Body of pancreas (tissue), 4 donors: ENCODE measurements at regions not wholly inside any gene's neighbourhood (a gene's known extent, or its start where the extent isn't known, plus 50 kb on each side); places are given as distances from the start of the nearest gene placed in this dataset.

Experiments
- ATAC-seq: fragments of 150-250 bp; one replicate; pipeline ENCODE4 v1.9.1; 2016
- DNase-seq, 4 donors: peaks; one replicate each; pipeline ENCODE4 v3.0.0-alpha.2; 2019
- H3K27ac ChIP-seq, 4 donors: fragments of 200-600 bp; sonication (generic); 1 replicate in 3 of 4; 2 replicates in 1 of 4; pipeline versions ENCODE4 v1.5.1 to v1.6.1; 2016 to 2019; ENCODE audit warnings: mild to moderate bottlenecking in 1 of 4, mixed read lengths in 1 of 4, moderate library complexity in 1 of 4
- H3K27me3 ChIP-seq, 2 donors: fragments of 200-600 bp; sonication (generic); one replicate each; pipeline ENCODE4 v1.6.0; 2016; ENCODE audit warnings: mild to moderate bottlenecking in 1 of 2
- H3K36me3 ChIP-seq, 2 donors: fragments of 200-600 bp; sonication (generic); replicated peaks in 1 of 2; 2 replicates each; pipeline ENCODE4 v1.5.1; 2016; ENCODE audit warnings: low read depth in 2 of 2; ENCODE audit not compliant: insufficient read depth in 1 of 2
- H3K4me1 ChIP-seq: fragments of 200-600 bp; sonication (generic); one replicate; pipeline ENCODE4 v1.6.0; 2016
- H3K4me3 ChIP-seq, 2 donors: fragments of 200-600 bp; sonication (generic); 1 replicate in 1 of 2; 2 replicates in 1 of 2; pipeline ENCODE4 v1.5.1; 2016 to 2019
- H3K9me3 ChIP-seq, 3 donors: fragments of 200-600 bp; sonication (generic); 1 replicate in 2 of 3; 2 replicates in 1 of 3; pipeline ENCODE4 v1.5.1; 2016
- POLR2A ChIP-seq, 3 donors: fragments of 450-650 bp; IDR thresholded peaks; one replicate each; pipeline ENCODE4 v1.6.1; 2016; ENCODE audit warnings: antibody characterized with exemption in 3 of 3, mild to moderate bottlenecking in 2 of 3
- WGBS, 2 donors: methylation state at CpG; one replicate each; pipeline ENCODE4 v1.1.5; 2017; 5-methylcytosine and 5-hydroxymethylcytosine counted together
- intact Hi-C: fragments of 100-400 bp; cut with DNase I; formaldehyde crosslinking; loops from one replicate; pipeline ENCODE4 v1.15.1; 2023
- TF ChIP-seq, protein P1 (sequence below), 7 experiments: fragments of 450-650 bp in 4 of 7; fragments of 200-600 bp in 3 of 7; sonication (generic) in 3 of 7; IDR thresholded peaks; one replicate each; pipeline ENCODE4 v1.5.1; 2016 to 2019; ENCODE audit warnings: antibody characterized with exemption in 7 of 7

DNA sequence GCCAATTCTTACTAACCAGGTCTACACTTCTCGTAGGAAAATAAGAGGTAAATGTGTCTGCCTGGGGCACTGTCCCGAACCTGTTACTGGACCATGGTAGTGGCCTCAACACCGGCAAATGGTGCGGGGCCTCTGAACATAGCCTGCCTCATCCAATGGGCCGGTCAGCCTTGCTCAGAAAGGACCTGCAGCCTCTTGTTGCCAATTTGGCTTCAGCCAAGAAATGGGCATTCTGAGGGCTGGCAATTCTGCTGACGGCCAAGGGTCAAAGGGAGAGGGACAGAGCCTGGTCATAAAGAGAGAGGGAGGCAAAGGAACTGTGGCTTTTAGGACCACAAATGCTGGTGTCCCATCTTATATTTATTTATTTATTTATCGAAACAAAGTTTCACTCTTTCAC, 69.5 kb upstream of the ATP6AP2 start:
- Histone ChIP-seq H3K9me3 (no peaks in the 10 kb centered on the region), H3K36me3 (no peaks in the 10 kb centered on the region), H3K27me3 (no peaks in the 10 kb centered on the region), H3K4me3 (no peak overlapping the region), H3K27ac (no peak overlapping the region), H3K4me1 (no peaks in the 10 kb centered on the region)
- TF ChIP-seq, protein P1, sequence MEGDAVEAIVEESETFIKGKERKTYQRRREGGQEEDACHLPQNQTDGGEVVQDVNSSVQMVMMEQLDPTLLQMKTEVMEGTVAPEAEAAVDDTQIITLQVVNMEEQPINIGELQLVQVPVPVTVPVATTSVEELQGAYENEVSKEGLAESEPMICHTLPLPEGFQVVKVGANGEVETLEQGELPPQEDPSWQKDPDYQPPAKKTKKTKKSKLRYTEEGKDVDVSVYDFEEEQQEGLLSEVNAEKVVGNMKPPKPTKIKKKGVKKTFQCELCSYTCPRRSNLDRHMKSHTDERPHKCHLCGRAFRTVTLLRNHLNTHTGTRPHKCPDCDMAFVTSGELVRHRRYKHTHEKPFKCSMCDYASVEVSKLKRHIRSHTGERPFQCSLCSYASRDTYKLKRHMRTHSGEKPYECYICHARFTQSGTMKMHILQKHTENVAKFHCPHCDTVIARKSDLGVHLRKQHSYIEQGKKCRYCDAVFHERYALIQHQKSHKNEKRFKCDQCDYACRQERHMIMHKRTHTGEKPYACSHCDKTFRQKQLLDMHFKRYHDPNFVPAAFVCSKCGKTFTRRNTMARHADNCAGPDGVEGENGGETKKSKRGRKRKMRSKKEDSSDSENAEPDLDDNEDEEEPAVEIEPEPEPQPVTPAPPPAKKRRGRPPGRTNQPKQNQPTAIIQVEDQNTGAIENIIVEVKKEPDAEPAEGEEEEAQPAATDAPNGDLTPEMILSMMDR (IDR thresholded peaks at IDR 0.05) = no peak
- no peak for TF ChIP-seq POLR2A (IDR thresholded peaks at IDR 0.05)
- ATAC-seq (no peak), DNase-seq (no peak)
- WGBS, 2 donors = 89 to 100% methylated on average over 3 to 6 of the region's 7 CpGs
- intact Hi-C loops = no loop called here

DNA sequence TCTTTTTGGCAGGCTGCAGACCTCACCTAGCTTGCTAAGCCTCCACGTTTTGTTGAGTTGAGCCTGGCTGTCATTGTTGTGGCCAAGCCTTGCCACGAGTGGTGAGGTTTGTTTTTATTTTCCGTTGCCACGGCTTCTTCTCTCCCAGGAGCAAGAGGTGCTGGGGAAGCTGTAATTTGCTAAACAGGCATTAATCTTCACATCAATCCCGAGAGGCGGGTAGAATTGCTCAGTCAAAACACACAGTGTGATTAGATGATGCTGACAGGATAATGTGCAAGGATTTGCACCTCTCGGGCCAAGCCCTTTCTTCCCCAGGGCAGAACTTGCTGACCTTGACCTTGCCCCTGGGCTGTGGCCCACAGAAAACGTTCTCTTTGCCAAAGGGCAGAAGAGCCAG, 72.2 kb upstream of the ATP6AP2 start:
- no peak overlapping the region for H3K4me3 ChIP-seq
- no peak for DNase-seq
- no peaks in the 10 kb centered on the region for H3K36me3 ChIP-seq
- WGBS, 2 donors = 50% methylated on average over 8 of the region's 8 CpGs; no CpG with 5 or more reads in 1 of the 2 donors
- no peaks in the 10 kb centered on the region for H3K27me3 ChIP-seq
- ATAC-seq = no peak
- no peak overlapping the region for H3K27ac ChIP-seq
- intact Hi-C loops = no loop called here
- H3K4me1 ChIP-seq = no peaks in the 10 kb centered on the region
- H3K9me3 ChIP-seq = no peaks in the 10 kb centered on the region
- TF ChIP-seq, protein P1 (IDR thresholded peaks at IDR 0.05) = no peak
- TF ChIP-seq POLR2A (IDR thresholded peaks at IDR 0.05) = no peak

DNA sequence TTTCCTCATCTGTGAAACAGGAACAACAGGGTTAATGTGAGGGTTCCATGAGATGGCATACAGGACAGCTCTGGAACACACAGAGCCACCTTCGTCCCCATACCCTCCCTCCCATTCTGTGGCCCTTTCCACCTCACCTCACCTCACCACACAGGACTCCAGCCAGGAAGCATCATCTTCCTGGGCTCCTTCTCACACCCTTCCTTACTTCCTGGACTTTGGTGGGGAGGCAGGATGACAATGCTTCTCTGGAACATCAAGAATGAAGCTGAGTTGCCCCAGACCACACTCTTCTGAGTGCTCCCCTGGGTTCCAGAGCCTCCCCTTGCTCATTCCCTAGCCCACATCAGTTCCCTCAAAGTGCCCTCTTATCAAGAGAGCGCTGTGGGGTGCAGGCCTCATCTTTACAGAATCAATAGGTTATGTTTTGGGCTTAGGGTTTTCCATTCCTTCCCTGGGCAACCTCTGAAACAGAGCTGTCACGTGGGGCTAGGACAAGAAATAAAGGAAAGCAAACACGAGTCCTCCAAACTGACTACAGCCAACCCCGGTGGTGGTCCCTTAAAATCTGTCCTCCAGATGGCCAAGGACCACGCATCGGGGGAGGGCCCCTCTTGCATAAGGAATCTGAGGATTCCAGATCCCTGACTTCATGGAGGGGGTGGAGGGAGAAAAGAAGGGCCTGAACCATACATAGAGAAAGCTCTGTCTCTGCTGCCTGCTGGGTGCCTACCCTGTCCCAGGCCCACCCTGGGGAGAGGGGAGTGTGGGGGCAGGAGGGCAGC, 74.4 kb upstream of the ATP6AP2 start:
- H3K9me3 ChIP-seq = no peaks in the 10 kb centered on the region
- H3K4me3 ChIP-seq = no peak overlapping the region
- H3K27ac ChIP-seq = no peak overlapping the region
- DNase-seq = no peak
- 67 to 75% methylated on average over 5 to 6 of the region's 7 CpGs for WGBS, 2 donors
- no peaks in the 10 kb centered on the region for H3K27me3 ChIP-seq
- no peaks in the 10 kb centered on the region for H3K36me3 ChIP-seq
- intact Hi-C loops = no loop called here
- ATAC-seq = no peak
- no peaks in the 10 kb centered on the region for H3K4me1 ChIP-seq
- no peak for TF ChIP-seq POLR2A (IDR thresholded peaks at IDR 0.05)
- TF ChIP-seq, protein P1 (IDR thresholded peaks at IDR 0.05) = no peak

DNA sequence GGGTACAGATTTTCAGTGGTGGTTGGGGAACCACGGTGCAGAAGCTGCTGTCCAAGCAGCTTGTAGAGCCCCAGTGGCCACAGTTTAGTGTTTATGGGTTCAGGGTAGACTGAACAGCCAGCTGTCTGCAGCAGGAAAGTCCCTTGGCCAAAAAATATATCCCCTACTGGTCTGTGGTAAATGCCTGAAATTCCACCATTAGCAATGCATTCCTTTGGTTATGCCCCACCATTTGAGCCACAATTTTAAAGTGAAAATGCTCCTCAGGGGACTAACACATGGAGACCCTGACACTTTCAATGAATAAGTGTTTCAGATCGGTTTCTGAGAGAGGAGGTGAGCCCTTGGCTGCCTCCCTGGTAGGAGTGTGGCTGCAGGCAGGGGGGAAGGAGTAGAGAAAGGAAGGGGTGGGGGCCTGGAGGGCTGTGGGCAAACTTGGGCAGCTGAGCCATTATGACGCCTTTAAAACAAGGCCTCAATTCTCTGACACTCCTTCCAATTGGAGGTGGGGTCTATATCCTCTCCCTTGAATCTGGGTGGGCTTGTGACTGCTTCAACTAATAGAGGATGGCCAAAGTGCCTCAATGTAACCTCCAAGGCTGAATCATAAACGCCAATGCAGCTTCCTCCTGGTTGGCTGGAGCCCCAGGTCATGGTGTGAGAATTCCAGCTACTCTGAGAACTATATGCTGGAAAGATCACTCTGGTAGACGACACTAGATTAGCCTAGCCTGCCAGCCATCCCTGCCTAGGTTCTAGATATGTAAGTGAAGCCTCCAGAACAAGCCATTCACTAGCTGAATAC, 75.8 kb upstream of the ATP6AP2 start:
- H3K36me3 ChIP-seq = no peaks in the 10 kb centered on the region
- no peak for DNase-seq
- WGBS, 2 donors = 69 to 80% methylated on average over 1 to 4 of the region's 5 CpGs
- no peak overlapping the region for H3K27ac ChIP-seq
- H3K4me1 ChIP-seq = no peaks in the 10 kb centered on the region
- ATAC-seq = no peak
- intact Hi-C loops = no loop called here
- no peak overlapping the region for H3K4me3 ChIP-seq
- TF ChIP-seq, protein P1 (IDR thresholded peaks at IDR 0.05) = no peak
- no peak for TF ChIP-seq POLR2A (IDR thresholded peaks at IDR 0.05)
- H3K27me3 ChIP-seq = no peaks in the 10 kb centered on the region
- no peaks in the 10 kb centered on the region for H3K9me3 ChIP-seq
